Daoy (cell line): ENCODE measurements at regions not wholly inside any gene's neighbourhood (a gene's known extent, or its start where the extent isn't known, plus 50 kb on each side); places are given as distances from the start of the nearest gene placed in this dataset.
"Not testable (repeated sequence)": the region's sequence is repeated elsewhere in the genome, so short reads cannot be mapped to it uniquely, and the experiment has no call there.

Experiments
- DNase-seq: peaks from one replicate; pipeline ENCODE4 v3.0.0-alpha.2; 2015; ENCODE audit warnings: low read depth

- DNase-seq, result no peak
Measured at GRCh38 chr10:65024886-65025285, 1503.7 kb downstream of the REEP3 start.

GRCh38 chr10:65030263-65030662 is 1509.1 kb downstream of the REEP3 start:
- no peak for DNase-seq

- no peak for DNase-seq
Measured at GRCh38 chr10:65032867-65033769, 1511.9 kb downstream of the REEP3 start.

GRCh38 chr10:65033957-65034356 is 1512.8 kb downstream of the REEP3 start:
- no peak for DNase-seq

- no peak for DNase-seq
Measured at GRCh38 chr10:65040796-65041195, 1519.6 kb downstream of the REEP3 start.

GRCh38 chr10:65041307-65041706 is 1520.1 kb downstream of the REEP3 start:
- no peak for DNase-seq

GRCh38 chr10:65042496-65042895 is 1521.3 kb downstream of the REEP3 start:
- DNase-seq, result no peak

GRCh38 chr10:65046831-65047230 is 1525.6 kb downstream of the REEP3 start:
- no peak for DNase-seq

GRCh38 chr10:65052111-65052510 is 1530.9 kb downstream of the REEP3 start:
- not testable (repeated sequence) for DNase-seq

GRCh38 chr10:65053397-65053796 is 1532.2 kb downstream of the REEP3 start:
- DNase-seq, result not testable (repeated sequence)

GRCh38 chr10:65053831-65054351 is 1532.7 kb downstream of the REEP3 start:
- DNase-seq, result not testable (repeated sequence)

GRCh38 chr10:65054701-65055100 is 1533.5 kb downstream of the REEP3 start:
- not testable (repeated sequence) for DNase-seq

- DNase-seq, result no peak
Measured at GRCh38 chr10:65065278-65065677, 1544.1 kb downstream of the REEP3 start.

- no peak for DNase-seq
Measured at GRCh38 chr10:65083222-65083621, 1562.0 kb downstream of the REEP3 start.

GRCh38 chr10:65090991-65091390 is 1569.8 kb downstream of the REEP3 start:
- no peak for DNase-seq

- no peak for DNase-seq
Measured at GRCh38 chr10:65100146-65100545, 1578.9 kb downstream of the REEP3 start.

- not testable (repeated sequence) for DNase-seq
Measured at GRCh38 chr10:65100881-65101280, 1579.7 kb downstream of the REEP3 start.

- no peak for DNase-seq
Measured at GRCh38 chr10:65110009-65110408, 1588.8 kb downstream of the REEP3 start.

GRCh38 chr10:65111059-65111458 is 1589.9 kb downstream of the REEP3 start:
- not testable (repeated sequence) for DNase-seq

- no peak for DNase-seq
Measured at GRCh38 chr10:65112573-65112972, 1591.4 kb downstream of the REEP3 start.

- no peak for DNase-seq
Measured at GRCh38 chr10:65123120-65123519, 1601.9 kb downstream of the REEP3 start.

- DNase-seq, result no peak
Measured at GRCh38 chr10:65125212-65125611, 1604.0 kb downstream of the REEP3 start.

GRCh38 chr10:65126288-65126687 is 1605.1 kb downstream of the REEP3 start:
- no peak for DNase-seq
